Lower leg skin (tissue), 3 donors: ENCODE measurements at regions not wholly inside any gene's neighbourhood (a gene's known extent, or its start where the extent isn't known, plus 50 kb on each side); places are given as distances from the start of the nearest gene placed in this dataset.

Source experiments
- CTCF ChIP-seq, 3 donors: fragments of 450-650 bp; IDR thresholded peaks; one replicate each; pipeline ENCODE4 v1.5.1; 2016; ENCODE audit warnings: antibody characterized with exemption in 3 of 3, mild to moderate bottlenecking in 3 of 3, moderate library complexity in 2 of 3
- POLR2A ChIP-seq, 2 donors: fragments of 450-650 bp; IDR thresholded peaks; one replicate each; pipeline ENCODE4 v1.6.1; 2016 to 2017; ENCODE audit warnings: antibody characterized with exemption in 2 of 2, mild to moderate bottlenecking in 1 of 2, moderate library complexity in 1 of 2

DNA sequence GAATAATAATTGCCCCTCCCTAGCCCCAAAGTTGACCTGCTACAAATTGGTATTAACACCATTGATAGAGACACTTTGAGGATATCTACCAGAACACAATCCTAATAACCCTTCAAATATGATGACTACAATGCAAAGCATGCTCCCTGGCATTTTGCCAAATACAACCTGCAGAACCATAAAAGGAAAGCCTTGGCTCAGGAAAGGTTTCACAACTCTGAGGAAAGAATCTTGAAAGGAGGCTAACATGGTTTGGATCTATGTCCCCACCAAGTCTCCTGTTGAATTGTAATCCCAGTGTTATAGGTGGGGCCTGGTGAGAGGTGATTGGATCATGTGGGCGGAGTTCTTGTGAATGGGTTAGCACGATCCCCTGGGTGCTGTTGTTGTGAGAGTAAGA is 140.4 kb upstream of the ARHGAP42 start:
- TF ChIP-seq CTCF (IDR thresholded peaks at IDR 0.05) (no peak), POLR2A (IDR thresholded peaks at IDR 0.05) (no peak)
